ENCODE measurements at regions not wholly inside any gene's neighbourhood (a gene's known extent, or its start where the extent isn't known, plus 50 kb on each side); places are given as distances from the start of the nearest gene placed in this dataset.

GRCh38 chr11:70842701-70843100, 409.7 kb downstream of the SHANK2 start:
- TF ChIP-seq CTCF (IDR thresholded peaks at IDR 0.05; ENCODE audit: insufficient read depth, low read depth, low read length) (no peak), EZH2 (IDR thresholded peaks at IDR 0.05; ENCODE audit: insufficient read depth, low read length) (no peak)
